NB4 (cell line): ENCODE measurements at regions not wholly inside any gene's neighbourhood (a gene's known extent, or its start where the extent isn't known, plus 50 kb on each side); places are given as distances from the start of the nearest gene placed in this dataset.

Source experiments
- MYC ChIP-seq: IDR thresholded peaks from 2 replicates; pipeline ENCODE4 v1.6.1; 2011; ENCODE audit warnings: low read depth, low read length
- POLR2A ChIP-seq: IDR thresholded peaks from 2 replicates; pipeline ENCODE4 v1.6.1; 2011; ENCODE audit warnings: mild to moderate bottlenecking; ENCODE audit not compliant: insufficient read length; ENCODE audit errors: extremely low read depth
- TF ChIP-seq, protein P1 (sequence below): IDR thresholded peaks from one replicate; pipeline ENCODE4 v1.5.1; 2012; ENCODE audit warnings: low read depth, low read length
- TF ChIP-seq, protein P2 (sequence below): IDR thresholded peaks from 2 replicates; pipeline ENCODE4 v1.6.1; 2011; ENCODE audit warnings: low read depth, low read length

- TF ChIP-seq POLR2A = no peak
- TF ChIP-seq, protein P1, sequence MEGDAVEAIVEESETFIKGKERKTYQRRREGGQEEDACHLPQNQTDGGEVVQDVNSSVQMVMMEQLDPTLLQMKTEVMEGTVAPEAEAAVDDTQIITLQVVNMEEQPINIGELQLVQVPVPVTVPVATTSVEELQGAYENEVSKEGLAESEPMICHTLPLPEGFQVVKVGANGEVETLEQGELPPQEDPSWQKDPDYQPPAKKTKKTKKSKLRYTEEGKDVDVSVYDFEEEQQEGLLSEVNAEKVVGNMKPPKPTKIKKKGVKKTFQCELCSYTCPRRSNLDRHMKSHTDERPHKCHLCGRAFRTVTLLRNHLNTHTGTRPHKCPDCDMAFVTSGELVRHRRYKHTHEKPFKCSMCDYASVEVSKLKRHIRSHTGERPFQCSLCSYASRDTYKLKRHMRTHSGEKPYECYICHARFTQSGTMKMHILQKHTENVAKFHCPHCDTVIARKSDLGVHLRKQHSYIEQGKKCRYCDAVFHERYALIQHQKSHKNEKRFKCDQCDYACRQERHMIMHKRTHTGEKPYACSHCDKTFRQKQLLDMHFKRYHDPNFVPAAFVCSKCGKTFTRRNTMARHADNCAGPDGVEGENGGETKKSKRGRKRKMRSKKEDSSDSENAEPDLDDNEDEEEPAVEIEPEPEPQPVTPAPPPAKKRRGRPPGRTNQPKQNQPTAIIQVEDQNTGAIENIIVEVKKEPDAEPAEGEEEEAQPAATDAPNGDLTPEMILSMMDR = no peak
- TF ChIP-seq, protein P2, sequence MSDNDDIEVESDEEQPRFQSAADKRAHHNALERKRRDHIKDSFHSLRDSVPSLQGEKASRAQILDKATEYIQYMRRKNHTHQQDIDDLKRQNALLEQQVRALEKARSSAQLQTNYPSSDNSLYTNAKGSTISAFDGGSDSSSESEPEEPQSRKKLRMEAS = no peak
- TF ChIP-seq MYC = no peak
These were observed 371.8 kb upstream of the GCFC2 start for GRCh38 chr2:76082509-76082908.
